Spinal cord (tissue), 9 donors: ENCODE measurements at regions not wholly inside any gene's neighbourhood (a gene's known extent, or its start where the extent isn't known, plus 50 kb on each side); places are given as distances from the start of the nearest gene placed in this dataset.

Experiments
- DNase-seq, 6 donors: peaks; one replicate each; pipeline versions ENCODE4 v3.0.0 to v3.0.0-alpha.2; 2013 to 2015; ENCODE audit warnings: low spot score in 6 of 6, low read depth in 4 of 6
- H3K27ac ChIP-seq: one replicate; pipeline ENCODE4 v1.5.1; 2013; ENCODE audit warnings: low read depth, low read length, control low read depth
- H3K27me3 ChIP-seq: one replicate; pipeline ENCODE4 v1.6.1; 2013; ENCODE audit warnings: low read length; ENCODE audit not compliant: control insufficient read depth, insufficient read depth
- H3K36me3 ChIP-seq: one replicate; pipeline ENCODE4 v1.6.1; 2013; ENCODE audit warnings: low read length; ENCODE audit not compliant: control insufficient read depth, insufficient read depth
- H3K4me1 ChIP-seq: one replicate; pipeline ENCODE4 v1.6.1; 2013; ENCODE audit warnings: low read length; ENCODE audit not compliant: control insufficient read depth, insufficient read depth
- H3K4me3 ChIP-seq: one replicate; pipeline ENCODE4 v1.5.1; 2013; ENCODE audit warnings: low read depth, low read length, control low read depth
- H3K9me3 ChIP-seq: one replicate; pipeline ENCODE4 v1.6.1; 2013; ENCODE audit warnings: low read length; ENCODE audit not compliant: control insufficient read depth, insufficient read depth
- WGBS: methylation state at CpG from one replicate; pipeline ENCODE4 v1.1.5; 2013; ENCODE audit warnings: missing lambda C conversion rate; ENCODE audit not compliant: insufficient coverage; 5-methylcytosine and 5-hydroxymethylcytosine counted together
- donor health status: healthy.

- WGBS, result 71% methylated on average over 4 of the region's 4 CpGs
- no peak overlapping the region for H3K4me3 ChIP-seq
- no peaks in the 10 kb centered on the region for H3K4me1 ChIP-seq
- no peaks in the 10 kb centered on the region for H3K36me3 ChIP-seq
- DNase-seq, result peak in 1 of 6 donors; percentile 6
- no peak overlapping the region for H3K27ac ChIP-seq
- no peaks in the 10 kb centered on the region for H3K27me3 ChIP-seq
- H3K9me3 ChIP-seq, result no peaks in the 10 kb centered on the region
Measured at GRCh38 chr5:174293481-174293880, 248.0 kb downstream of the NSG2 start.

DNA sequence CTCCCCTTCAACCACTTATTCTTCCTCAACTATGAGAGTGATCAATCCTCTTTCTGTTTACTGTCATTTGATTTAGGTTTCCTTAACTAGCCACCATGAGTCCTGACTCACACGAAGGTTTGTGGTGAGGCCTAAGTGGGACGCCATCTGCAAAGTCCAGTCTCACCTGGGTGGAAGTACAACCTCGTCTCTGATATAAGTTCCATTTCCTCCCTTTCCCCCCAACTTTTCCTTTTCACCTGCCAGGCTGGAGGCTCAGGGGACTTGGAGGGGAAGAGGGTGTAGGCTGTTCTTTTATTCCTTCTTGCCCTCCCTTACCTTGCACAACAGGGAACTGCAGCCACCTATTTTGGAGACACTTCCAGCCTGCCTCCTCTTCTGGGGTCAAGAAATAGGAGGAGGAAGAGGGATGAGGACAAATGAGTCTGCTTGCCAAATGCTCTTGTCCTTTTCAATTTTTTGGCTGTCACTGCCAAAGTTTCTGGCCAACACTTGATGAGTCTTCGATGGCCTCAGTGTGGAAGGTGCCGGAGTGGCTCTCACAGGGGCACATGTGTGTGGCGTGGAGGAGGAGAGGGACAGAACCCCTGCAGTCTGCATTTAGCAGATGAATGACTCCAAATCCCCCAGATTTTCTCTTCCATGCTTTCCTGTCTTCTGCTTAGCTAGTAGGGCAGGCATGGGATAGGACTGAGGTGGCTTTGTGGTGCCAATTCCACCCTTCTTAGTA, 249.6 kb downstream of the NSG2 start:
- H3K4me1 ChIP-seq, result no peaks in the 10 kb centered on the region
- WGBS, result 84% methylated on average over 5 of the region's 6 CpGs
- no peak for DNase-seq
- H3K27me3 ChIP-seq, result no peaks in the 10 kb centered on the region
- H3K27ac ChIP-seq, result no peak overlapping the region
- H3K36me3 ChIP-seq, result no peaks in the 10 kb centered on the region
- no peaks in the 10 kb centered on the region for H3K9me3 ChIP-seq
- H3K4me3 ChIP-seq, result no peak overlapping the region

- peak in 1 of 6 donors; percentile 75 for DNase-seq
- Histone ChIP-seq H3K4me3 (no peak overlapping the region), H3K27ac (no peak overlapping the region), H3K36me3 (no peaks in the 10 kb centered on the region), H3K27me3 (no peaks in the 10 kb centered on the region), H3K9me3 (no peaks in the 10 kb centered on the region), H3K4me1 (peaks cover under 1% of the 10 kb centered on the region)
- 32% methylated on average over 6 of the region's 8 CpGs for WGBS
Measured at GRCh38 chr5:174295702-174296436, 250.4 kb downstream of the NSG2 start.

- Histone ChIP-seq H3K27me3 (peaks cover 2% of the 10 kb centered on the region), H3K9me3 (no peaks in the 10 kb centered on the region), H3K4me1 (peaks cover 13% of the 10 kb centered on the region), H3K4me3 (no peak overlapping the region), H3K36me3 (no peaks in the 10 kb centered on the region), H3K27ac (no peak overlapping the region)
- WGBS, result 60% methylated on average over 6 of the region's 8 CpGs
- no peak for DNase-seq
Measured at GRCh38 chr5:174300118-174300940, 254.8 kb downstream of the NSG2 start.

DNA sequence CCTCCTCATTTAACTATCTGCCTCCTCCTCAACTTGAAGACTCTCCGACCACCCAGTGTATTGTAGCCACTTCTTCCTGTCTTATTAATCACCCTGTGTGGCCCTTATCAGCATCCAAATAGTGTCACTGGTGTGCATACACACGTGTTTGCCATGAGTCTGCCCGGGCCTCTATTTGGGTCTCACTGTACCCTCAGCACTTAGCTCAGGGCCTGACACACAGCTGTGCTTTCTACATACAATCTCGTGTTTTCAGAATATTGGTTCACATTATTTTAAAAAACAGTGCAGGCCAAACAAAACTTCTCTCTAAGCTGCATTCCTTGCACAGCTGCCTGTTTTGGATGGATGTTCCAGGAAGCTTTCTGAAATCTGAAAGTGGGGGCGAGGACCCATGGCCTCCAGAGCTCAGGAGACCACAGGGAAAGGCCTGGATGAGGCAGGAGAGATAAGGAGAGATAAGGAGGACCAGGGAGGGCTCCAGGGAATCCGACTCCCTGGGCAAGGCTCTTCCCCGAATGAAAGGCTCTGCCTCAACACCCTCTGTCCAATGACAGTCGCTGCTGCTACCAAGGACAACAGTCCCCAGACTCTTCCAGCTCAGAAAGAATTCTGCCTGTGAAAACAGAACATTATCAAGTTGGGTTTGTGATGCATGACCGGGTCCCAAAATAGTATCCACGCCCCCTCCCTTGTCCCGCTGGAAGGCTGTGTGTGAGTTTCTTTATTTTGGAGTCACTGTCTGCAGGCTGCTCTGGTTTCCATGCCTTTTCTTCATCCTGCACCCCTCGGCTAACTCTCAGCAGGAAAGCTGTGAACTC, 255.6 kb downstream of the NSG2 start:
- H3K27me3 ChIP-seq, result peaks cover 2% of the 10 kb centered on the region
- peak in 2 of 6 donors; percentile 75 to 80 for DNase-seq
- H3K4me1 ChIP-seq, result peaks cover 13% of the 10 kb centered on the region
- 21% methylated on average over 7 of the region's 12 CpGs for WGBS
- H3K4me3 ChIP-seq, result no peak overlapping the region
- H3K9me3 ChIP-seq, result no peaks in the 10 kb centered on the region
- H3K27ac ChIP-seq, result peak overlapping the region; percentile 25
- no peaks in the 10 kb centered on the region for H3K36me3 ChIP-seq

DNA sequence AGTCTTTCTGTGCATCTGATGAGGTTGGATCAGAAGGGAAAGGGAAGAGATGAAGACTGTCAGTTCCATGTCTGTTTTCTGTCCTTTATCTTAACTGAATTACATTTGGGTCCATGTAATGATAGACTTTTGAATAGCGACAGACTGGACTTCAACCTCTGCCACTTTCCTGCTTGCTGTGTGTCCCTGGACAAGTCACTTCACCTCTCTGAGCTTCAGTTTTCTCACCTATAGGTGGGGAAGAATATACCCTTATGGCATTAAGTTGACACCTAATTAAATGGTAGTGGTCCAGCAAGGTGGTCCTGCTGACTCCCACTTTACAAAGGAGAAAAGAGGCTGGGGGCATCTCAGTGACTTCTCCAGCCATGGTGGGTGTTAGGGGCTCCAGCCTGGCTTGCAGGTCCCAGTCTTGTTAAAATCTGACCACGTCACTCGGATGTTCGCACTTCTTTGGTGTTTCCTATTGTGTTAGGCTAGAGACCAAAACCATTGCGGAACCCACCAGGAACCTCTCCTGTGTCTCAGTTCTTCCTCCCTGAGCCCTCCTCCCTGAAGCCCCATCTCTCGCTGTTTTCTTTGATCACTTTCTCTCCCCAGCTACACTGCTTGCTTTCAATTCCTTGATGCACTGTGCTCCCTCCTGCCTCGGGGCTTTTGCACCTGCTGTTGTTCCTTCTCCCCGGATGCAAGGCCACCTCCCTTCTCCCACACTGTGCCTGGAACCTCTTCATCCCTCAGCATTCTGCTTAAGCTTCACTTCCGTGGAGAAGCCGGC, 256.5 kb downstream of the NSG2 start:
- H3K36me3 ChIP-seq, result no peaks in the 10 kb centered on the region
- H3K9me3 ChIP-seq, result no peaks in the 10 kb centered on the region
- WGBS, result 72% methylated on average over 7 of the region's 10 CpGs
- DNase-seq, result no peak
- no peak overlapping the region for H3K4me3 ChIP-seq
- H3K27ac ChIP-seq, result no peak overlapping the region
- peaks cover 14% of the 10 kb centered on the region for H3K4me1 ChIP-seq
- H3K27me3 ChIP-seq, result peaks cover 2% of the 10 kb centered on the region

DNA sequence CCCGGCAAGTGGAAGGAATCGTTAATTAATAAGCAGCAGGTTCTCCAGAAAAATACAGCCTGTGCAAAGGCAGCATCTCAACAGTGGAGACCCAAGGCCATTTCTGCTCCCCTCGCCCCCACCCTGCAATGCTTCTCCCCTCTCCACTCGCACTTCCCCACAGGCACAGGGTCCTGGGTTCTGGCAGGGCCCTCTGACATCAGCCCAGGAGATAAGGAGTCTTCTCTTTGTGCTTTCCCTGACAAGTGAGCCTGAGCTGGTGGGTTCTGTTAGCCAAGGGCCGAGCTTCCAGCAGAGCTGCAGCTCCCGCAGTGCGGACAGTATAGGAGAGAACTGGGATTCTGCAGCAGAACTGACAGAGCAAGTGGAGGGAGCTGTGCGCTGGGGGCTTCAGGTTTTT, 257.5 kb downstream of the NSG2 start:
- H3K4me3 ChIP-seq, result no peak overlapping the region
- 64% methylated on average over 4 of the region's 8 CpGs for WGBS
- peaks cover 17% of the 10 kb centered on the region for H3K4me1 ChIP-seq
- no peak overlapping the region for H3K27ac ChIP-seq
- no peak for DNase-seq
- no peaks in the 10 kb centered on the region for H3K9me3 ChIP-seq
- no peaks in the 10 kb centered on the region for H3K36me3 ChIP-seq
- peaks cover 2% of the 10 kb centered on the region for H3K27me3 ChIP-seq

DNA sequence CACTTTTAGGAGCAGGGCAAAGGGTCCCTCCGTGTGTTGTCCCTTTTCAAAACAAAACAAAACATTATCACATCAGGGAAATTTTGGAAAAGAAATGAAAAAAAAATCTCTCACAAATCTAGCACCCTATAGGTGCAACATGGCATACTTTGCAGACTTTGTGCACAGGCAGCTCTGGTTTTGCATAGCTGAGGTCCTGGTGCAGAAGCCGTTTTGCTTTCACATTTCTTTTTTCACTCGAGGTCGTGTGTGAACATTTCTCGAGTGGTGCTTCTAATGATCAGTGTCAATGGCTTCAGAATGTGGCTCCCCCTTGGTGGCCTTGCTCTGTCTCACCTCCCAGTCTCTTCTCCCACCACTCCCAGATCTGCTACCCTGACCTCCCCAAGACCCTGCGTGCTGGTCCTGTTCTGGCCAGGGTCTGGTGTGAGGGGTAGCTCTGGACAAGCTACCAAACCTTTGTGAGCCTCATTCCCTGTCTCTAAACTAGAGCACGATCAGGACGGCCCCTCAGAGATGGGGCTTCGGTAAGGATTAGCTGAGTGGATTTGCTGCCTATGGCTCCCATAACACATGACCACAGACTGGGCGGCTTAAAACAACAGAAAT, 258.0 kb downstream of the NSG2 start:
- 80% methylated on average over 8 of the region's 10 CpGs for WGBS
- peaks cover 2% of the 10 kb centered on the region for H3K27me3 ChIP-seq
- peaks cover 17% of the 10 kb centered on the region for H3K4me1 ChIP-seq
- no peak overlapping the region for H3K4me3 ChIP-seq
- H3K27ac ChIP-seq, result no peak overlapping the region
- H3K36me3 ChIP-seq, result no peaks in the 10 kb centered on the region
- DNase-seq, result no peak
- no peaks in the 10 kb centered on the region for H3K9me3 ChIP-seq
